ENCODE measurements at regions not wholly inside any gene's neighbourhood (a gene's known extent, or its start where the extent isn't known, plus 50 kb on each side); places are given as distances from the start of the nearest gene placed in this dataset.
"Not testable (repeated sequence)": the region's sequence is repeated elsewhere in the genome, so short reads cannot be mapped to it uniquely, and the experiment has no call there.

DNA sequence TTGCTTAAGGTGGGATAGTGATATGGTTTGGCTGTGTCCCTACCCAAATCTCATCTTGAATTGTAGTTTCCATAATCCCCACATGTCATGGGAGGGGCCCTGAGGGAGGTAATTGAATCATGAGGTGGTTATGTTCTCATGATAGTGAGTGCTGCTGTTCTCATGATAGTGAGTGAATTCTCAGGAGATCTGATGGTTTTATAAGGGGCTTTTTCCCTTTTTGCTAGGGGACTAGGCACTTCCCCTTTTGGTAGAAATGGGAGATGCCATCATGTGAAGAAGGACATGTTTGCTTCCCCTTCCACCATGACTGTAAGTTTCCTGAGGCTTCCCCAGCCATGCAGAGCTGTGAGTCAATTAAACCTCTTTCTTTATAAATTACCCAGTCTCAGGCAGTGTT is 137.5 kb downstream of the DUSP10 start:
- not testable (repeated sequence) for H3K27me3 ChIP-seq (ENCODE audit: insufficient read depth, poor library complexity, severe bottlenecking); H3K4me3 ChIP-seq (replicated peaks; ENCODE audit: insufficient read depth, low read length); H3K27ac ChIP-seq (replicated peaks)
- TF ChIP-seq SPI1 (IDR thresholded peaks at IDR 0.05; ENCODE audit: borderline replicate concordance, low read depth) = peak; percentile 85
- DNase-seq (ENCODE audit: low read depth in 1 of 2, low spot score in 1 of 2) = peak in 1 of 2 experiments; percentile 9

DNA sequence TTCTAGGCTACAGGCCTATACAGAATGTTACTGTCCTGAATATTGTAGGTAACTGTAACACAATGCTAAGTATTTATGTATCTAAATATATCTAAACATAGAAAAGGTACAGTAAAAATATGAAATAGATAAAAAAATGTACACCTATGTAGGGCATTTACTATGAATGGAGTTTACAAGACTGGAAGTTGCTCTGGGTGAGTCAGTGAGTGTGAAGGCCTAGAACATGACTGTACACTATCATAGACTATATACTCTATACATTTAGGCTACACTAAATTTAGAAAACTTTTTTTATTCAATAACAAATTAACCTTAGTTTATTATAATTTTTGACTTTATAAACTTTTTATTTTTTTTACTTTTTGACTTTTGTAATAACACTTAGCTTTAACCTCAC is 136.9 kb downstream of the DUSP10 start:
- DNase-seq (ENCODE audit: low read depth in 1 of 2, low spot score in 1 of 2) = no peak
- H3K27me3 ChIP-seq (ENCODE audit: insufficient read depth, poor library complexity, severe bottlenecking) = no peaks in the 10 kb centered on the region
- H3K27ac ChIP-seq (replicated peaks) = no peak overlapping the region
- TF ChIP-seq GABPA (IDR thresholded peaks at IDR 0.05; ENCODE audit: low read depth) = no peak
- TF ChIP-seq, protein P1, sequence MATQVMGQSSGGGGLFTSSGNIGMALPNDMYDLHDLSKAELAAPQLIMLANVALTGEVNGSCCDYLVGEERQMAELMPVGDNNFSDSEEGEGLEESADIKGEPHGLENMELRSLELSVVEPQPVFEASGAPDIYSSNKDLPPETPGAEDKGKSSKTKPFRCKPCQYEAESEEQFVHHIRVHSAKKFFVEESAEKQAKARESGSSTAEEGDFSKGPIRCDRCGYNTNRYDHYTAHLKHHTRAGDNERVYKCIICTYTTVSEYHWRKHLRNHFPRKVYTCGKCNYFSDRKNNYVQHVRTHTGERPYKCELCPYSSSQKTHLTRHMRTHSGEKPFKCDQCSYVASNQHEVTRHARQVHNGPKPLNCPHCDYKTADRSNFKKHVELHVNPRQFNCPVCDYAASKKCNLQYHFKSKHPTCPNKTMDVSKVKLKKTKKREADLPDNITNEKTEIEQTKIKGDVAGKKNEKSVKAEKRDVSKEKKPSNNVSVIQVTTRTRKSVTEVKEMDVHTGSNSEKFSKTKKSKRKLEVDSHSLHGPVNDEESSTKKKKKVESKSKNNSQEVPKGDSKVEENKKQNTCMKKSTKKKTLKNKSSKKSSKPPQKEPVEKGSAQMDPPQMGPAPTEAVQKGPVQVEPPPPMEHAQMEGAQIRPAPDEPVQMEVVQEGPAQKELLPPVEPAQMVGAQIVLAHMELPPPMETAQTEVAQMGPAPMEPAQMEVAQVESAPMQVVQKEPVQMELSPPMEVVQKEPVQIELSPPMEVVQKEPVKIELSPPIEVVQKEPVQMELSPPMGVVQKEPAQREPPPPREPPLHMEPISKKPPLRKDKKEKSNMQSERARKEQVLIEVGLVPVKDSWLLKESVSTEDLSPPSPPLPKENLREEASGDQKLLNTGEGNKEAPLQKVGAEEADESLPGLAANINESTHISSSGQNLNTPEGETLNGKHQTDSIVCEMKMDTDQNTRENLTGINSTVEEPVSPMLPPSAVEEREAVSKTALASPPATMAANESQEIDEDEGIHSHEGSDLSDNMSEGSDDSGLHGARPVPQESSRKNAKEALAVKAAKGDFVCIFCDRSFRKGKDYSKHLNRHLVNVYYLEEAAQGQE (IDR thresholded peaks at IDR 0.05; ENCODE audit: insufficient replicate concordance, low read depth) = no peak
- TF ChIP-seq, protein P2, sequence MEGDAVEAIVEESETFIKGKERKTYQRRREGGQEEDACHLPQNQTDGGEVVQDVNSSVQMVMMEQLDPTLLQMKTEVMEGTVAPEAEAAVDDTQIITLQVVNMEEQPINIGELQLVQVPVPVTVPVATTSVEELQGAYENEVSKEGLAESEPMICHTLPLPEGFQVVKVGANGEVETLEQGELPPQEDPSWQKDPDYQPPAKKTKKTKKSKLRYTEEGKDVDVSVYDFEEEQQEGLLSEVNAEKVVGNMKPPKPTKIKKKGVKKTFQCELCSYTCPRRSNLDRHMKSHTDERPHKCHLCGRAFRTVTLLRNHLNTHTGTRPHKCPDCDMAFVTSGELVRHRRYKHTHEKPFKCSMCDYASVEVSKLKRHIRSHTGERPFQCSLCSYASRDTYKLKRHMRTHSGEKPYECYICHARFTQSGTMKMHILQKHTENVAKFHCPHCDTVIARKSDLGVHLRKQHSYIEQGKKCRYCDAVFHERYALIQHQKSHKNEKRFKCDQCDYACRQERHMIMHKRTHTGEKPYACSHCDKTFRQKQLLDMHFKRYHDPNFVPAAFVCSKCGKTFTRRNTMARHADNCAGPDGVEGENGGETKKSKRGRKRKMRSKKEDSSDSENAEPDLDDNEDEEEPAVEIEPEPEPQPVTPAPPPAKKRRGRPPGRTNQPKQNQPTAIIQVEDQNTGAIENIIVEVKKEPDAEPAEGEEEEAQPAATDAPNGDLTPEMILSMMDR (IDR thresholded peaks at IDR 0.05; ENCODE audit: insufficient read depth, low read length) = no peak
- TF ChIP-seq POLR2AphosphoS5 (IDR thresholded peaks at IDR 0.05; ENCODE audit: low read depth) = no peak
- TF ChIP-seq SPI1 (IDR thresholded peaks at IDR 0.05; ENCODE audit: borderline replicate concordance, low read depth) = no peak
- H3K4me3 ChIP-seq (replicated peaks; ENCODE audit: insufficient read depth, low read length) = no peak overlapping the region

DNA sequence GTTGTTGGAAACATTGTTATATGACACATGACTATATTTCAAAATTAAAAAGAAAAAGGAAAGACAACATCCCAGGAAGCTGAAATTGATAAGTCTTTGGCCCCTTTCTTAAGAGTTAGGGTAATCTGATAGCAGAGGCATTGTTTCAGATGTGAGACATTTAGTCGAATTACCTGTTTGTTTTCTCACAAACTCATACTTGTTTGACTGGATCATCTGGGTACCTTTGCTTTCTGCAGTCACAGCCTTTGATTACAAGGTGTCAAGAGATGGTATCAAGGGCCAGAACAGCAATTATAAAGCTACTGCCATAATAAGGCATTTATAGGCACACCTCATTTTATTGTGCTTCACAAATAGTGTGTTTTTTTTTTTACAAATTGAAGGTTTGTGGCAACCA is 136.3 kb downstream of the DUSP10 start:
- no peak for DNase-seq (ENCODE audit: low read depth in 1 of 2, low spot score in 1 of 2)
- Histone ChIP-seq H3K4me3 (replicated peaks; ENCODE audit: insufficient read depth, low read length) (no peak overlapping the region), H3K27me3 (ENCODE audit: insufficient read depth, poor library complexity, severe bottlenecking) (no peaks in the 10 kb centered on the region), H3K27ac (replicated peaks) (no peak overlapping the region)
- TF ChIP-seq, protein P2 (IDR thresholded peaks at IDR 0.05; ENCODE audit: insufficient read depth, low read length) = no peak
- TF ChIP-seq, protein P1 (IDR thresholded peaks at IDR 0.05; ENCODE audit: insufficient replicate concordance, low read depth) = no peak
- TF ChIP-seq GABPA (IDR thresholded peaks at IDR 0.05; ENCODE audit: low read depth) (no peak), SPI1 (IDR thresholded peaks at IDR 0.05; ENCODE audit: borderline replicate concordance, low read depth) (no peak), POLR2AphosphoS5 (IDR thresholded peaks at IDR 0.05; ENCODE audit: low read depth) (no peak)

DNA sequence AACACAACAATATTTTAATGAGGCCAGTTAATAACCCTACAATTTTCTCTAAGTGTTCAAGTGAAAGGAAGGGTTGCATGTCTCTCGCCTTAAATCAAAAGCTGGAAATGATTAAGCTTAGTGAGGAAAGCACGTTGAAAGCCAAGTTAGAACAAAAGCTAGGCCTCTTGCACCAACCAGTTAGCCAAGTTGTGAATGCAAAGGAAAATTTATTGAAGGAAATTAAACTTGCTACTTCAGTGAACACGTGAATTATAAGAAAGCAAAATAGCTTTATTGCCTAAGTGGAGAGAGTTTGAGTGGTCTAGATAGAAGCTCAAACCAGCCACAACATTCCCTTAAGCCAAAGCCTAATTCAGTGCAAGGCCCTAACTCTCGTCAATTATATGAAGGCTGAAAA is 135.6 kb downstream of the DUSP10 start:
- H3K4me3 ChIP-seq (replicated peaks; ENCODE audit: insufficient read depth, low read length) = no peak overlapping the region
- no peak overlapping the region for H3K27ac ChIP-seq (replicated peaks)
- no peak for TF ChIP-seq SPI1 (IDR thresholded peaks at IDR 0.05; ENCODE audit: borderline replicate concordance, low read depth)
- TF ChIP-seq, protein P1 (IDR thresholded peaks at IDR 0.05; ENCODE audit: insufficient replicate concordance, low read depth) = no peak
- no peak for TF ChIP-seq GABPA (IDR thresholded peaks at IDR 0.05; ENCODE audit: low read depth)
- no peak for TF ChIP-seq POLR2AphosphoS5 (IDR thresholded peaks at IDR 0.05; ENCODE audit: low read depth)
- TF ChIP-seq, protein P2 (IDR thresholded peaks at IDR 0.05; ENCODE audit: insufficient read depth, low read length) = no peak
- no peak for DNase-seq (ENCODE audit: low read depth in 1 of 2, low spot score in 1 of 2)
- no peaks in the 10 kb centered on the region for H3K27me3 ChIP-seq (ENCODE audit: insufficient read depth, poor library complexity, severe bottlenecking)
